Activated T-cell treated with anti-CD3 and anti-CD28 coated beads, Interleukin-2, amount 50 U/mL, for 48 hours (primary cell): ENCODE measurements at regions not wholly inside any gene's neighbourhood (a gene's known extent, or its start where the extent isn't known, plus 50 kb on each side); places are given as distances from the start of the nearest gene placed in this dataset.

Experiments
- DNase-seq, 2 experiments: peaks; one replicate each; pipeline ENCODE4 v3.0.0-alpha.2; 2020

DNA sequence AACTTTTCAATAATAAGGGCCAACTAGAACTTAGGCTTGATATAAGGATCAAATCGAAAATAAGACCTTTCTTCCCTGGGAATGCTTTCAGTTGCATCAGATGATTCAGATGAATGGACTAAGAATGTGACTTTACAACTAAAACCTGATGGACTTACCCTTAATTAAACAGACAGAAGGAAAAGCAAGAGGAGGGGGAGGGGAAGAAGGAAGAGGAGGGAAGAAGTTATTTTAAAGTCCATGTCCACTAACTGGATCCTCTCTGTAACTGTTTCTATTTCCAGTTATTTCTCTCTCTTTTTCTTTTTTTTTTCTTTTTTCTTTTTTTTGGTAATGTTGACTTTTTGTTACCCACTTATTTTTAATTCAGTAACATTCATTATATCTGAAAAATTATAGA is 486.0 kb downstream of the MAFB start:
- DNase-seq: no peak

- DNase-seq: no peak
These were observed 491.3 kb downstream of the MAFB start for GRCh38 chr20:40197691-40198090.

GRCh38 chr20:40196846-40197436 is 492.1 kb downstream of the MAFB start:
- no peak for DNase-seq

DNA sequence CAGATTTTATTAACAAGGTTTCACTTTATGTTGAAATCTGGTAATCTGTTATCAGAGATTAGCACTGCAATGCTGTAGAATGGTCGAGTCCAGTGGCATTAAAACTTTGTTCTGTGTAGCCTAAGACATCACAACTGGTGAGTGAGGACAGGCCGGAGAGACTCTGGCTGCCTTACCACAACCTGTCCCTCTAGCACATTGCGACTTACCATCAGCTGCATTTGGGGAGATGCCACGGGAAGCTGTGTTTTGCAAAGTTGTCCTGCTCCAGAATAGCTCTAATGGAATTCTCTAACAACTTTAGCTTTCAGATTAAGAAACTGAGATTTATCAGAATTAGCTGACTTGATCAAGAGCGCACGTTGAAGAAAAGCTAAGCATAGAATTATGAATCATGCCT is 493.3 kb downstream of the MAFB start:
- DNase-seq: no peak

DNA sequence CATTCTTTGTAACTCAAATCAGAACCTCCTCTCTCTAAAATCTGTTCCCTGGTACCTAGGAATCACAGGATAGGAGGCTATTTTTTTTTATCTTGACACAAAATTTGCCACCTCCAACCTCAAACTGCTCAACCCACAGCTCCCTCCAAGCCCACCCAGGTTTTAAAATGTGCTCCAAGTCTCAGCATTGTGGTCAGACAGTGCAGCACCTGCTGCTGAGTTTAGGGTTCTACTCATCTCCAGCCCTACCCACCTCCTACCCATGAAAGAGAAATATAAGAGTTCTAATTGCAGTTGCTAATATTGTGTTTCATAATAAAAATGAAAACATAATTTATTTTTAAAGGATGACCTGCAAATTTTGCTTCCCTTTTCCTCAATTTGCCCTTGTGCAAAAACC is 496.5 kb downstream of the MAFB start:
- DNase-seq: no peak

DNA sequence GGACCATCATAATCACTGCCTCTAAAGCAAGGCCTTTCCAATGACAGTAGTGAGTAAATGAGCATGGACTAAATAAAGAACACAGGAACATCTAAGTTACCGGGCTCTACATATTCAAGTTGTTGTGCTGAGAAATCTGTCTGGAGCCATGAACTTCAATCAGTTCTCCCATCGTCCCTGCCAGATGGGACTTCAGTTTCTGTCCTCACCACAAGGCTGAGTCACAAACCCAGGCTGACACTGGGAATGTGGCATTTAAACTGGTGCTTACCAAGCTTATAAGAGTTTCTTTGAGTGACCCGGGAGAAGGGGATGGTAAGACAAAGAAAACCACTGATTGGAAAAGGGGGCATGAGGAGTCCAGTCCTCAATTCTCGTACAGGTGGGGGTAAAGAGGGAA is 497.0 kb downstream of the MAFB start:
- no peak for DNase-seq

GRCh38 chr20:40191573-40191972 is 497.5 kb downstream of the MAFB start:
- DNase-seq: no peak

DNA sequence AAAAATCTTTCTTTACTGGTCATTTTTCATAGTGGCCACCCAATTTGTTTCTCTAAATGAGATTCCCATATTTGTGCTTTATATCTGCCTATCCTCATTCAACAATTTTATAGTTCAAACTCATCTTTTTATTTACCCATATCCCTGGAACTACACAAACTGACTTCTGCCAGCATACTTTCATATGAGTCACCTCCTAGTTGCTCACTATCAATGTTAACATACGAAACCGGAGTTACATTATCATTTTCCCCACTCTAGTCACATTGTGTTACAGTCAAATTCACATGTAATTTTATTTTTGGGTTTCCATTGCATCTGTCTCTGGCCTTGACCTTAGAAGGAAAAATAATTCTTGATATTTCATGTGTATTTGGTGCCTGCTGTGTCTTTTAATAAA is 499.4 kb downstream of the MAFB start:
- no peak for DNase-seq

- DNase-seq: no peak
These were observed 500.7 kb downstream of the MAFB start for GRCh38 chr20:40188319-40188718.

DNA sequence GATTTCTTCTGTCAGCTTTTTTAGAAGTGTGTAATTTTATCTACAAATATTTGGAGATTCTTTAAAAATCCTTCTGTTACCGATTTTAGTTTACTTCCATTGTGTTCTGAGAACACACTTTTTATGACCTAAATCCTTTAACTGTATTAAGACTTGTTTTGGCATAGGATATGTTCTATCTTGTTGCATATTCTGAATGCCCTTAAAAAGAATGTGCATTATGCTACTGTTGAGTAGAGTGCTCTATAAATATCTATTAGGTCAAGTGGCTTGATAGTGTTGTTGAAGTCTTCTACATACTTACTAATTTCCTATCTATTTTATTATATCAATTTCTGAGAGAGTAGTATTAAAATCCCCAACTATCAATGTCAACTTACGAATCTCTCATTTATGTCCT is 502.2 kb downstream of the MAFB start:
- DNase-seq: no peak

GRCh38 chr20:40181676-40182075 is 507.4 kb downstream of the MAFB start:
- no peak for DNase-seq

DNA sequence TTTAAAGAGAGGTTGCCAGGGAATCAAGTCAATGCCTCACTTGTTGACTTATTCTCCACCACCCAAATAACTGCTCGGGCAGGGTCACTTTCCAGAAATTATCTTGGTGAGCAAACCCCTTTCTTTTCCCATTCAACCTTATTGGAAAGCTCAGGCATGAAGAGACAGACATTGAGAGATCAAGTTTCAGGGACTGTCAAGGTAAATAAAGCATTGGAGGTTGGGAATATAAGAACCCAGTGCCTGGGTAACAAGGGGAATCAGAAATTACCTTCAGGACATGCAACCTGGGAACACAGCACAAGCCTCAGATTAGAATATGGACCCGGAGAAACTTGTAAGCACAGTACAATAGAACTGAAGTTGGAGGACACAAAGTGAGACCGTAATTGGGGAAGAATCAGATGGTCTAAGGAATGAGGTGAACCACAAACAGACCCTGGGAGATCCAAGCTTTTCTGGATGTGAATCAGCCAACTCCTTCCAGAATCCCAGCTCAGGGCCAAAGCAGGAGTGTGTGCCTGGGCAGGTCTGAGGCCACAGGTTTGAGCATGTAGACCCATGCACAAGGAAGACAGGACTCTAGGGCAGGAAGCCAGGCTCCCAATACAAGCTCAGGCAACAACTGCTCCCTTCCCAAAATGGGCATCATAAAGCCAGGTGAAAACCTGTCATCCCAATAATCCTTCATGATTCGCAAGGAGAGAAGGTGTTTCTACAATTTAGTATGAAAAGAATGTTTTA is 512.8 kb downstream of the MAFB start:
- DNase-seq: no peak

- DNase-seq: no peak
These were observed 513.7 kb downstream of the MAFB start for GRCh38 chr20:40175296-40175695.

DNA sequence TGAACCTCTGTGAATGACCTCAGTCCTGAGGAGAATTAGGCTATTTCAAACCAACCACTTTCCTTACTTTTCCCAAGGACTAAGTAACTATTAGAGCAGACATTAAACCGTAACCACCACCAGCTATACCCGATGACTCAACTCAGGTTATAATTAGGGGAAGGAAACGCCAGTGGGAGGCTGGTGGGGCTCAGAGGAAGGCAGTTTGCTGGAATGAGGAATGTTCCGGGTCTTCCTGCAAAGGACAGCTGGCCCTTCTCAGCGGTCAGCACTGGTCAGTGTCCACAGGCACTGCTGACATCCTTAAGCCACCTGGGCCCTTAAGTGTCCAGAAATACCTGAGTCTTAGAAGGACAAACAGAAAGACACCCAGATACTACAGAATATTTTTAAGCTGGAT is 515.2 kb downstream of the MAFB start:
- no peak for DNase-seq

- DNase-seq: no peak
These were observed 519.9 kb downstream of the MAFB start for GRCh38 chr20:40168981-40169620.

DNA sequence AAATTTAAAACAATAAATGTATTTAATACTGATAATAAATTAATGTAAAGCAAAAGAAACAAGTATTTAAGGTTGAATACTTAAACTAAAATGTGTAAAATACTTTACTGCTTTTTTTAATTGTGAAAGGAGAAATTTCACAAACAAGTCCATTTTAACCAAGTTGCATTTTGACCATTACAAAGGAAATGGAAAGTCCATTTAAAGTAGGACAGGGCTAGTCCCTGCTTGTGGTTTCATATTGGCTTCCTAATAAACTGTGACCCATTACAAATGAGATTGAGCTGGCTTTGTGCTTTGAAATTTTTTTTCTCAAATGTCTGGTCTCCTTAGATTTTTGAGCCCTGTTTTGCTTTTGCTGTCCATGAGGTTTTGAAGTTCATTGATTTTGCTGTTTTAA is 527.6 kb downstream of the MAFB start:
- no peak for DNase-seq

GRCh38 chr20:40160097-40160550 is 528.9 kb downstream of the MAFB start:
- DNase-seq: peak; percentile 22 to 25

DNA sequence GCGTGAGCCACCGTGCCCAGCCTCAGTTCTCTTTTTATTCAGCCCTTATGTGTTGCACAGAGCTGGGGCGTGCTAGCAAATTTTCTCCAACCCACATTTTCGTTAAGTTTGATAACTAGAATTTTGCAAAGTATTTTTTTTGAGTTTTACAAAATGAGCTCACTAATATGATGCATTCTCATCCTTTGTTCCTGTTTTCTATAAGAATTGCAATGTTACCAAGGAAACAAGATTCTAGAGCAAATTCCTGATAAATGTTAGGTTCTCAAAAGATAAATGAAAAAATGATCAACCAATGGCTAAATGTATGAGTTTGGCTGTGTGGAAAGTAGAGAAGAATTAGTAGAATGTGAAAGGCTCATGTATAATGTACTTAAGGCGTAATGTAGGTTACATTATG is 529.8 kb downstream of the MAFB start:
- no peak for DNase-seq

- DNase-seq: no peak
These were observed 532.3 kb downstream of the MAFB start for GRCh38 chr20:40156600-40157317.

DNA sequence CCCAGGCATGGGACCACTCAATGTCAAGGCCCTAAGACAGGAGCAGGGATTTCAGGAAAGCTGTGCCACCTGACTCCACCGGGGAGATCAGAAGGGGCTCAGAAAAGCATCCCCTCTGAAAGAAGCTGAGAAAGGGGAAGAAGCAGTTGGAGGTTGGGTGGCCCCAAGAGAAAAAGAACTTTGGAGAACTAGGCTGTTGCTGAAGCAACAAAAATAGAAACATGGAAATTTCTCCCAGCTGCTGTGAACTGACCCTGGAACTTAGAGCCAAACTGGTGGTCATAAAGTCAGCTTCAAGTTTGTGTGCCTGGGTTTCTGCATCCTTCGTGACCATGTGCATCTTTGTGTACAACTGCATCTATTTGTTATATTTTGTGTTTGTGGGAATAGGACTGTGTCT is 534.5 kb downstream of the MAFB start:
- no peak for DNase-seq

DNA sequence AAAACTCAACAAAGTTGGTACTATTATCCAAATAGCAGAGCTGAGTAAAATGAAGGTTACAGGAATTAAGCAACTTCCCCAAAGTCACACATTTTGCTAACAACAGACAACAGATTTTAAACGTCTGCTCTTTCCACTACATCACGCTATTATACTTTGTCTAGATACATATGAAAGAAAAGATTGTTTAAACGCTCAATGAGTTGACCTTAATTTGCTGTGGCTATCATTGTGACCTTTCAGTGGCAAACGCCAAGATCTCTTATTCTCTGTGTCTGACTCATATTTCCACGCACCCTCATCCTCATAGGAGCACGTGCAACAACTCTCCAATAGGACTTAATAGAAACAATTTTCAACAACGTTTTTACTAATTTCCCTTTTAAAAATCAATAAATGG is 540.1 kb downstream of the MAFB start:
- no peak for DNase-seq

DNA sequence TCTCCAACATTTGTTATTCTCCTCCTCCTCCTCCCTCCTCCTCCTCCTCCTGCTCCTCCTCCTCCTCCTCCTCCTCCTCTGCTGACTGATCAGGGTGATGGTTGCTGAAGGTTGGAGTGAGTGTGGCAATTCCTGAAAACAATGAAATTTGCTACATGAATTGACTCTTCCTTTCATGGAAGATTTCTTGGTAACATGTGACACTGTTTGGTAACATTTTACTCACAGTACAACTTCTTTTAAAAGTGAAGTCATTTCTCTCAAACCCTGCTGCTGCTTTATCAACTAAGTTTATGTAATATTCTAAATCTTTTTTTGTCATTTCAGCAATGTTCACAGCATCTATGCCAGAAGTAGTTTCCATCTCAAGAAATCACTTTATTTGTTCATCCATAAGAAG is 543.0 kb downstream of the MAFB start:
- no peak for DNase-seq

- no peak for DNase-seq
These were observed 544.5 kb downstream of the MAFB start for GRCh38 chr20:40144581-40144980.

- DNase-seq: no peak
These were observed 554.9 kb downstream of the MAFB start for GRCh38 chr20:40134176-40134575.
